ENCODE measurements at regions not wholly inside any gene's neighbourhood (a gene's known extent, or its start where the extent isn't known, plus 50 kb on each side); places are given as distances from the start of the nearest gene placed in this dataset.
"Not testable (repeated sequence)": the region's sequence is repeated elsewhere in the genome, so short reads cannot be mapped to it uniquely, and the experiment has no call there.

DNA sequence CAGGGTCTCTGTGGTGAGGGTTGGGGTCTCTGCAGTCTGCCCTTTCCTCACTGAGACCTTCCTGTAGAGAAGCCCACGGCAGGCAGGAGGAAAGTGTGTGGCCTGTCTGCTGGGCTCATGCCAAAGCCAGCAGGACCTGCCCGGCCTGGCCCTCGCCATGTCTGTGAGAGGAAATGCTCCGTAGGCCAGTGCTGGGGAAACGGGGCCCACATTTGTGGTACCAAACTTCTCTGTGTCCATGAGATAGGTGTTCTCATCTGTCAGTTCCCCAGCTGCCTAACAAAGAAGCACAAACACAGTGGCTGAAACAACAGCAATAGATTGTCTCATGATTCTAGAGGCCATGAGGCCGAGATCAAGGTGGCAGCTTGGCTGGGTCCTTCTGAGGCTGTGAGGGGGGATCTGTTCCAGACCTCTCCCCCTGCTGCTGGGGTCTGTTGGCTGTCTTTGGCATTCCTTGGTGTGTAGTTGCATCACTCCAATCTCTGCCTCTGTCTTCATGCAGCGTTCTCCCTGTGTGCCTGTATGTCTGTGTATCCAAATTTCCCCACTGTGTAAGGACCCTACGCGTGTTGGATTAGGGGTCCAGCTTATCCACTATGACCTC lies 772.5 kb downstream of the TBC1D22A start:
- DNase-seq = no peak

GRCh38 chr22:47533961-47534803 lies 771.7 kb downstream of the TBC1D22A start:
- DNase-seq = no peak

GRCh38 chr22:47517062-47517461 lies 754.6 kb downstream of the TBC1D22A start:
- no peak for DNase-seq

GRCh38 chr22:47515384-47516125 lies 753.1 kb downstream of the TBC1D22A start:
- no peak for DNase-seq

- DNase-seq = no peak
Measured at GRCh38 chr22:47512617-47513016, 750.2 kb downstream of the TBC1D22A start.

DNA sequence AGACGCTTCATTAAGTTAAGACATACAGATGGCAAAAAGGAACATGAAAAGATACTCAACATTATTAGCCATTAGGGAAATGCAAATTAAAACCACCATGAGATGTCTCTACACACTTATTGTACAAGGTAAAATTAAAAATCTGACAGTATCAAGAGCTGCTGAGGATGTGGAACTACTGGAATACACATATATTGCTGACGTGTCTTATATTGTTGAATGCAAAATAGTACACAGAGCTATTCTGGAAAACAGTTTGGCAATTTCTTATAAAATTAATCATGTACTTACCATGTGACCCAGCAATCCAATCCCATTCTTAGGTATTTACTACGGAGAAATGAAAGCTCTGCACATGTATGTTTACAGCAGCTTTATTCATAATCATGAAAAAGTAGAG lies 742.5 kb downstream of the TBC1D22A start:
- no peak for DNase-seq

GRCh38 chr22:47498969-47499495 lies 736.6 kb downstream of the TBC1D22A start:
- no peak for DNase-seq

GRCh38 chr22:47497666-47498065 lies 735.2 kb downstream of the TBC1D22A start:
- DNase-seq = no peak

DNA sequence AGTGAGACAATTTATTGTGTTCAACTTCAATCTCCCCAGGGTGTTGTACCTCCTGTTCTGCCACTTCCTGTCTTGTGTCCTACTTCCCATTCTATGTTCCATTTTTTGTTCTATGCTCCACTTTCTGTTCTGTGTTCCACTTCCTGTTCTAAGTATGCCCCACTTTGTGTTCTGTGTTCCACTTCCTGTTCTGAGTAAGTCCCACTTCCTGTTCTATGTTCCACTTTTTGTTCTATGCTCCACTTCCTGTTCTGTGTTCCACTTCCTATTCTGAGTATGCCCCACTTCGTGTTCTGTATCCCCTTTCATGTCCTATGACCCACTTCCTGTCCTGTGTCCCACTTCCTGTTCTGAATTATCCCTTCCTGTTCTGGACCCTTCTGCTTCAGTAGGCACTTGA lies 732.7 kb downstream of the TBC1D22A start:
- DNase-seq = peak; percentile 55

- DNase-seq = not testable (repeated sequence)
Measured at GRCh38 chr22:47488131-47488530, 725.7 kb downstream of the TBC1D22A start.

- no peak for DNase-seq
Measured at GRCh38 chr22:47486569-47487312, 724.3 kb downstream of the TBC1D22A start.

DNA sequence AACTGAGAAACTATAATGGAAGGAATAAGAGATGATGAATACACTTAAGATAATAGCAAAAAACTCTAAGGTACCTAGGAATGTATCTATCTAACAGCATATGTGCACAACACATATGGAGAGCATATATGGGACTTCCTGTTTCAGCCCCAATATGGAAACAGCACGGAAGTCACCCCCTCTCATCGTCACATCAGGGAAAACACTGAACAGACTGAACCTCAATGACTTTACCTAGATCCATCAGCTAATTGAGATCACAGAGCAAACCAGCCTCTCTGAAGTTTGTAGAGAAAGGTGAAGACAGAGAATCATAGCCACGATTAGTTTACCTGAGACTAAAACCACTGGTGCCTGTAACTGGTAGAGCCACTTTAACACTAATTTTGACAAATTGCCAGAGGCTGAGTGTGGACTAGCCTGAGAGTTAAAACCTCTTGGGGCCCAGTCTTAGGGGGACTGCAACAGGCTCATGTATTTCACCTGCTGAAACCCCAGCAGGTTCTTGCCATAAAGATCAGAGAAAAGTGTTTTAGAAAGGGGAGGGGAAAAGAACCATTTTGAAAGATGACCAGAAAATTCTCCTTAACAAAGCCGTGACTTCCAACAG lies 722.6 kb downstream of the TBC1D22A start:
- DNase-seq = no peak

GRCh38 chr22:47476231-47476630 lies 713.8 kb downstream of the TBC1D22A start:
- no peak for DNase-seq

DNA sequence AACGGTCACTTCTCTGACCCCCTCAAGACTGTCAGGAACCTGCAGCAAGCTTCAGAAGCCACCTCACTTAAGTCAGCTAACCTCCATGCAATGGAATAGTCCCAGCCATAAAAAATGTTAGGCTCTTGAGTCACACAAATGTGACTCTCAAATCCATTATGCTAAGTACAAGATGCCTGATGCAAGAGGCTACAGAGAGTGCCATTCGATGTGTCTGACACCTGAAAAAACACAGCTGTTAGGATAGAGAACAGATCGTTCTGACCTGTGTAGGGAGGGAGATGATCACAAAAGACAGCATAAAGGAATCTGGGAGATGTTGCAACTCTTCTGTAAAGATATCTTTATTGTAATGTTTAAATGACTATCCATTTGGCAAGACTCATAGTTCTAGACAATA lies 712.4 kb downstream of the TBC1D22A start:
- DNase-seq = no peak

GRCh38 chr22:47474464-47474863 lies 712.0 kb downstream of the TBC1D22A start:
- DNase-seq = no peak

DNA sequence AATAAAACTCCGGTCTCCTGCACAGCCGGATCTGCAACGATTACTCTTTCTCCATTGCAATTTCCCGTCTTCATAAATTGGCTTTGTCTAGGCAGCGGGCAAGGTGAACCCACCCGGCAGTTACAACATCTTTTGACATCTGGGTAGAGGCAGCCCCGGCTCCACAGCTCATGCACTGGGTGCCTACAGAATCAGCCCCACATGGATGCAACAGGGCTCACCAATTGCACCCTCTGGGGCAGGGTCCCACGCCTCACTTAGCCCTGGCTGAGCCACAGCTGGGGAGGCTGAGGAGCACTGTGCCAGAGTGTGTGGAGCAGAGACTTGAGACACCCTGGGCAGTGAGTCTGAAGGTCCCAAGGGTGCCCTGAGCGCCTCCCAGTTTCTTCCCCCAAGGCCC lies 710.2 kb downstream of the TBC1D22A start:
- DNase-seq = no peak

GRCh38 chr22:47471406-47471805 lies 709.0 kb downstream of the TBC1D22A start:
- no peak for DNase-seq

DNA sequence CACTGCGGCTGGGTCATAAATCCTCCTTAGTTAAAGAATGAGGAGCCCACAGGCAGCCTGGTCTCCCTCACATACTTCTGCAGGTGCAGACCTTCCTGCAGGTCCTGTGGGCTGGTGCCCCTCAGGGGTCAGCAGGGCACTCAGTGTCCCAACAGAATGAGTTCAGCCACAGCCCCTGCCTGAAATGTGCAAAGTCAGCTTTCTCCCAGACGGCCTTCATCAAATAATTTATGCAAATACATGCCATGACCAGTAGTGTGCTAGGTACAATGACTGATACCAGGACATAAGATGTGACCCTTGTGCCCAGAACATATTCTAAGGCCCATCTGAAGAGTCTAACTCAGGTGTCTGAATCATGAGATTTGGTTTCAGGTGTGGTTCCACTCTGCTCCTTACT lies 703.4 kb downstream of the TBC1D22A start:
- DNase-seq = no peak

- no peak for DNase-seq
Measured at GRCh38 chr22:47465222-47465621, 702.8 kb downstream of the TBC1D22A start.

DNA sequence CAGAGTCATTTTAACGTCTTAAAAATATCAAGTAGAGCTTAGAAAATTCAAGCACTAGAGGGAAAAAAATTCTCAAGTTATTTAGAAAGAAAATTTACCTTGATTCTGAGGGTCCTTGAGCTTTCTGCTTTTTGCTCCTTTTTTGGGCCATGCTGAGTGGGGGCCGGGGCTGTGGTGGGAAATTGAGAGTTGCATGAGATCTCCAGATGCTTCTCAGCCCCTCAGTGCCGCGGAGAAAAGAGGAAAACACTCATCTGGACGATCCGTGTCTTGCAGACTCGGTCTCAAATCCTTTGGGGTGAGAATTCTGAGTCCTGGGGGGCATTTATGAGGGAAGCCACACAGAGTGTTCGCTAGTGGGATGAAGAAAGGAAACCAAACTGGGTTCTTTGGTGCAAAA lies 700.8 kb downstream of the TBC1D22A start:
- no peak for DNase-seq

GRCh38 chr22:47460861-47461260 lies 698.4 kb downstream of the TBC1D22A start:
- DNase-seq = no peak

- DNase-seq = no peak
Measured at GRCh38 chr22:47460176-47460575, 697.7 kb downstream of the TBC1D22A start.
